ENCODE measurements at regions not wholly inside any gene's neighbourhood (a gene's known extent, or its start where the extent isn't known, plus 50 kb on each side); places are given as distances from the start of the nearest gene placed in this dataset.

GRCh38 chr3:31288641-31289100 lies 244.1 kb upstream of the STT3B start (continued):
- TF ChIP-seq PBX3 (CRISPR knock-in tag; IDR thresholded peaks at IDR 0.05; ENCODE audit: borderline replicate concordance) (no peak), ZBTB20 (CRISPR knock-in tag; IDR thresholded peaks at IDR 0.05; ENCODE audit: borderline replicate concordance, low read depth) (peak; percentile 77), HNF4G (IDR thresholded peaks at IDR 0.05; ENCODE audit: borderline replicate concordance, low read depth, low read length) (peak; percentile 87), HNF4G (CRISPR knock-in tag; IDR thresholded peaks at IDR 0.05; ENCODE audit: borderline replicate concordance, low read depth) (peak; percentile 83; the same call in 1 of the 2 replicates), SALL1 (CRISPR knock-in tag; IDR thresholded peaks at IDR 0.05) (peak; percentile 95), ZNF337 (CRISPR knock-in tag; IDR thresholded peaks at IDR 0.05; ENCODE audit: borderline replicate concordance, low read depth) (no peak), ZNF331 (CRISPR knock-in tag; IDR thresholded peaks at IDR 0.05) (peak; percentile 77), PHF20 (CRISPR knock-in tag; IDR thresholded peaks at IDR 0.05) (no peak), JARID2 (CRISPR knock-in tag; IDR thresholded peaks at IDR 0.05; ENCODE audit: insufficient replicate concordance) (no peak), ZNF747 (CRISPR knock-in tag; IDR thresholded peaks at IDR 0.05; ENCODE audit: borderline replicate concordance) (no peak), NFATC3 (CRISPR knock-in tag; IDR thresholded peaks at IDR 0.05) (no peak), ZNF709 (CRISPR knock-in tag; IDR thresholded peaks at IDR 0.05) (no peak), KDM5A (IDR thresholded peaks at IDR 0.05; ENCODE audit: borderline replicate concordance, low read length) (no peak), ZNF687 (CRISPR knock-in tag; IDR thresholded peaks at IDR 0.05) (peak; percentile 40; the same call in 1 of the 2 replicates), NFAT5 (CRISPR knock-in tag; IDR thresholded peaks at IDR 0.05) (no peak), MEF2D (CRISPR knock-in tag; IDR thresholded peaks at IDR 0.05) (peak; percentile 82; the same call in 1 of the 2 replicates), ZFP37 (CRISPR knock-in tag; IDR thresholded peaks at IDR 0.05; ENCODE audit: borderline replicate concordance) (no peak)
- TF ChIP-seq, protein P1, sequence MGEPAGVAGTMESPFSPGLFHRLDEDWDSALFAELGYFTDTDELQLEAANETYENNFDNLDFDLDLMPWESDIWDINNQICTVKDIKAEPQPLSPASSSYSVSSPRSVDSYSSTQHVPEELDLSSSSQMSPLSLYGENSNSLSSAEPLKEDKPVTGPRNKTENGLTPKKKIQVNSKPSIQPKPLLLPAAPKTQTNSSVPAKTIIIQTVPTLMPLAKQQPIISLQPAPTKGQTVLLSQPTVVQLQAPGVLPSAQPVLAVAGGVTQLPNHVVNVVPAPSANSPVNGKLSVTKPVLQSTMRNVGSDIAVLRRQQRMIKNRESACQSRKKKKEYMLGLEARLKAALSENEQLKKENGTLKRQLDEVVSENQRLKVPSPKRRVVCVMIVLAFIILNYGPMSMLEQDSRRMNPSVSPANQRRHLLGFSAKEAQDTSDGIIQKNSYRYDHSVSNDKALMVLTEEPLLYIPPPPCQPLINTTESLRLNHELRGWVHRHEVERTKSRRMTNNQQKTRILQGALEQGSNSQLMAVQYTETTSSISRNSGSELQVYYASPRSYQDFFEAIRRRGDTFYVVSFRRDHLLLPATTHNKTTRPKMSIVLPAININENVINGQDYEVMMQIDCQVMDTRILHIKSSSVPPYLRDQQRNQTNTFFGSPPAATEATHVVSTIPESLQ (CRISPR knock-in tag; conservative IDR thresholded peaks at IDR 0.05): no peak

Measured in HepG2 (cell line).